Renal cortical epithelial cell (primary cell): ENCODE measurements at regions not wholly inside any gene's neighbourhood (a gene's known extent, or its start where the extent isn't known, plus 50 kb on each side); places are given as distances from the start of the nearest gene placed in this dataset.

ENCODE experiments used
- DNase-seq: peaks from one replicate; pipeline ENCODE4 v3.0.0-alpha.2; 2011; ENCODE audit warnings: low read depth

DNA sequence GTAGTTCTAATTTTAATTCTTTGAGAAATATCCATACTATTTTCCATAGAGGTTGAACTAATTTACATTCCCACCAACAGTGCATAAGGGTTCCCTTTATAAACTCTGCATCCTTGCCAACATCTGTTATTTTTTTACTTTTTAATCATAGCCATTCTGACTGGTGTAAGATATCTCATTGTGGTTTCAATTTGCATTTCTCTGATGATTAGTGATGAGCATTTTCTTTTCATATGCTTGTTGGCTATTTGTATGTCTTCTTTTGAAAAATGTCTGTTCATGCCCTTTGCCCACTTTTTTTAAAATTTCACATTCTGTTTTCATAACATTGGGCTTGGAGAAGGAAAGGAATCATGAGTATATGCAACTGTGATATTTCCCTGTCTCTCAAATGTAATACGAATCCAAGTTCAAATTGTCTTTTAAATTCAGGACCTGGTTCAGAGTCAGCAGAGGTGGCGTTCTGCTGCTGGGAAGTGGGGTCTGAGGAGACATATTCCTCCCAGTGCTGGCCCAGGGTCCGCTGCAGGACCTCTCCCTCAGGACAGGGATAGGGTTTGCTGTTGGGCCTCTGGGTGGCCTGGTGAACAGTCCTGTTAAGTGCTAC, 81.2 kb upstream of the ETV6 start:
- DNase-seq: no peak

- no peak for DNase-seq
These were observed 80.6 kb upstream of the ETV6 start for GRCh38 chr12:11568762-11569478.

GRCh38 chr12:11569716-11570115, 79.8 kb upstream of the ETV6 start:
- no peak for DNase-seq

DNA sequence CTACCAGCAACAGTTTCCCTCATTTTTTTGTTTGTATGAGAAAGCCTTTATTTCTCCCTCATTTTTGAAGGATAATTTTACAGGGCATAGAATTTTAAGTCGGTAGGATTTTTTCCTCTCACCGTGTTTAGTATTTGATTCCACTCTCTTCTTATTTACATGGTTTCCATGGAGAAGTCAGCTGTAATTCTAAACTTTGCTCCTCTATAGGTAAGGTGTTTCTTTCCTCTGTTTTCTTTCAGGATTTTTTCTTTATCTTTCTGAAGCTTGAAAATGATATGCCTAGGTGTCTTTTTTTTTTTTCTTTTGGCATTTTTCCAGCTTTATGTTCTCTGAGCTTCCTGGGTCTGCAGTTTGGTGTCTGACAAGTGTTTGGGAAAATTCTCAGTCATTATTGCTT, 75.6 kb upstream of the ETV6 start:
- no peak for DNase-seq

DNA sequence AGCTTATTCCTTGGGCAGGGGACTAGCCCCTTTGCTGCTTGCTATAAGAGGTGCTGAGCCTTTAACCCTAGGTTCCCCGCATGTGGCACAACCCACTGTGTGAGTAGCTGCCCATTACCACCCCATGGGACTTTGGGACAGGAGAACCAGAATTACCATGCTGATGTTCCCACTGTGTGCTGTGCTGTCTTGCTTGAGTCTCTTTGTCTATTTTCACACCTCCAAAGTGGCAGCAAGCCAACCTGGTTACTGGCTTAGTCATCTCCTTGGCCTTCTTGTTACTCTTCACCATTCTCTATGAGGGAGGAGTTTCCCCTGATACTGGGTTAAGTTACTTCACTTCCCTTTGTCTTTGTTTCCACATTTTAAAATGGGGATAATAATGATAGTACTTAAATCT, 73.4 kb upstream of the ETV6 start:
- DNase-seq: peak; percentile 92

GRCh38 chr12:11577658-11578260, 71.7 kb upstream of the ETV6 start:
- DNase-seq: peak; percentile 37

- no peak for DNase-seq
These were observed 70.9 kb upstream of the ETV6 start for GRCh38 chr12:11578461-11578993.

DNA sequence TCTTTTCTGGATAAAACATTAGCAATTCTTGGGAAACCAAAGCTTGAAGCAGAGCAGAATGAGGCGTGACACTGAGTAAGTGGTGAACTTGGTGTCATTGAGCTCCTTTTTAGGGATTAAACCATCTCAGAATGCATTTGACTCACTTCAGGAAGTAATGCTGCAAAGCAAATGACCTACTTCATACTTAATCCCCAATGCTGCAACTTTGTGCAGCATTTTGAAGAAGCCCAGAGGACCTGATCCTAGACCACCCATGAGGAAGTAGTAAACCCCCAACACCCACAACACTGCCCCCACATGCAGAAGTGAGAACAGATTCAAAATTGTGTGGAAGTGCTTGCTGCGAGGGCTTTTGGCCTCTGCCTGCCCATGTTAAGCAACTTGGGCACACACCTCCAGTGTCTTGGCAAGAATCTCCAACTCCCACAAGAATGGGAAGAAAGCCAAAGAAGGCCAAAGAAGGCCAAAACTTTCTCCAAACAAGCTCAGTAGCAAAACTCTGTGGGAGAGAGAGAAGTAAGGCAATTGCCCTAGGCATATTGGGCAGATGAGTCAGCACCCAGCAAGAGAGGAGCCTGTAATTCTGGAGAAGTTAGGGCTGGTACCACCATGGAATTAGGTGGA, 69.2 kb upstream of the ETV6 start:
- peak; percentile 97 for DNase-seq

DNA sequence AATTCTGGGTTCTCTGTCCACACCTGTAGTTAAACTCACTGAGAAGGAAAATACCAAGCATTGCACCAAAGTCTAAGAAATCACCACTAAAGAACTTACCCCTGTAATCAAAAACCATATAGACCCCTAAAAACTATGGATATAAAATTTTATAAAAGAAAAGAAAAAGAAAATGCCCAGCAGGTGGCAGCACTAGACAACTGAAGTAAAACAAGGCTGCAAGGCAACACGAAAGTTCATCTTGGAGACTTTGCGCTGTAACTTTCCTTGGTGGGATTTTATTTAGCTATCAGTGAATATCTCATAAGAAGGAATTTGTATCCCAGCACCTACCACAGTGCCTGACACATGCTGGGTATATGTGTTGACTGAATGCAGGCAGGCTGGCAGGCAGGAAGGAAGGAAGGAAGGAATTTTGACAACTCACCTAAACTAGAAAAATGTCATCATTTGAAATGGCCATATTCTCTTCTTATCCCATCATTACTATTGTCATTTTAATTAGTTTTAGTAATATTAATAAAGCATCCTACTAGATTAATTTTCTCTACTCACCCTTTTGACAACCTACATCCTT, 68.2 kb upstream of the ETV6 start:
- peak; percentile 76 for DNase-seq

GRCh38 chr12:11584221-11584855, 65.1 kb upstream of the ETV6 start:
- DNase-seq: peak; percentile 26

- no peak for DNase-seq
These were observed 57.0 kb upstream of the ETV6 start for GRCh38 chr12:11592484-11592883.

DNA sequence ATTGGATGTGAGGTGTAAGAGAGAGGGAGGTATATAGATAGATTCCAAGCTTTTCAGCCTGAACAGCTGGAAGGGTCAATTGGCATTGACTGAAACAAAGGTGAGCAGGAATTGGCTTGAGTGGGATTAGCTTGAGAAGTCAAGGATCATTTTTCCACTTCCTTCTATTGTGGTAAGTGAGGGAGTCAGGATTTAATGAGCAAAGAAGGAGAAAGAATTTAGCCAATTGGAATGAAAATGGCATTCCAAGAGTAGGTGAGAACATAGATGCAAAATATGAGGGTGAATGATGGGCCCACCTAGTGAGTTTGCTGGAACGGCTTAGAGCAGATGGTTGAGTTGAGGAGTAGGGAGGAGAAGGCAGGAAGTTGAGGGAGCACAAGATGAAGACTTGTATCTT, 56.5 kb upstream of the ETV6 start:
- DNase-seq: no peak

GRCh38 chr12:11595080-11595479, 54.4 kb upstream of the ETV6 start:
- DNase-seq: no peak

DNA sequence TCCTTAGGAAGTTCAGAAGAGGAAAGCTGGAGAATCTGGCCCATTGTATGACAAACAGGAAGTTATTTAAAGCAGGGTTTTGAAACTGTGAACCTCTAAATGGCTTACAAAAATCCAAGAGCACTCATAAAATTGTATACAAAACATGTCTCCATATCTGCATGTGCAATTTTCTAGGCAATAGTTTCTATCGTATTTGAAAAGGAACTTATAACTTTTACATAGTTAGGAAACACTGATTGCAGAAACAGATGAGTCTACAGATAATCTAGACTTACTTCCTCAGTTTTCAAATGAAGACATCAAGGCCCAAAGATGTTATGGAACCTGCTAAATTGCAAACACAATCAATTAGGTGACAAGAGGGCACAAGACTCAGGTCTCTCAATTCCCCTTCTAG, 53.3 kb upstream of the ETV6 start:
- DNase-seq: no peak

GRCh38 chr12:11598900-11599299, 50.6 kb upstream of the ETV6 start:
- no peak for DNase-seq
